AML-193 (cell line): ENCODE measurements at regions not wholly inside any gene's neighbourhood (a gene's known extent, or its start where the extent isn't known, plus 50 kb on each side); places are given as distances from the start of the nearest gene placed in this dataset.
A peak's percentile ranks its signal among the peaks of the same experiment; 100 is the strongest.

ENCODE experiments used
- DNase-seq, 2 experiments: peaks; one replicate each; lab custom pipeline; 2025; lab: John Stamatoyannopoulos, UW

GRCh38 chr6:92826633-92827032 is 592.7 kb downstream of the EPHA7 start:
- no peak for DNase-seq

GRCh38 chr6:92822222-92822621 is 597.1 kb downstream of the EPHA7 start:
- DNase-seq = no peak

GRCh38 chr6:92820601-92821000 is 598.8 kb downstream of the EPHA7 start:
- DNase-seq = no peak

- DNase-seq = peak; percentile 43 to 46
Observed at GRCh38 chr6:92810913-92811312, 608.4 kb downstream of the EPHA7 start.

- no peak for DNase-seq
Observed at GRCh38 chr6:92806254-92806653, 613.1 kb downstream of the EPHA7 start.

- DNase-seq = no peak
Observed at GRCh38 chr6:92791403-92791802, 628.0 kb downstream of the EPHA7 start.

- no peak for DNase-seq
Observed at GRCh38 chr6:92790381-92790780, 629.0 kb downstream of the EPHA7 start.

GRCh38 chr6:92784235-92784634 is 635.1 kb downstream of the EPHA7 start:
- no peak for DNase-seq

- no peak for DNase-seq
Observed at GRCh38 chr6:92779746-92780145, 639.6 kb downstream of the EPHA7 start.

- DNase-seq = peak; percentile 46 to 67
Observed at GRCh38 chr6:92777146-92777740, 642.1 kb downstream of the EPHA7 start.

GRCh38 chr6:92770540-92770939 is 648.8 kb downstream of the EPHA7 start:
- DNase-seq = no peak

- DNase-seq = no peak
Observed at GRCh38 chr6:92767101-92767500, 652.3 kb downstream of the EPHA7 start.

GRCh38 chr6:92763680-92764079 is 655.7 kb downstream of the EPHA7 start:
- no peak for DNase-seq

- DNase-seq = no peak
Observed at GRCh38 chr6:92763274-92763584, 656.1 kb downstream of the EPHA7 start.

GRCh38 chr6:92762443-92763273 is 656.7 kb downstream of the EPHA7 start:
- no peak for DNase-seq

GRCh38 chr6:92759178-92759577 is 660.2 kb downstream of the EPHA7 start:
- no peak for DNase-seq

GRCh38 chr6:92757925-92758324 is 661.4 kb downstream of the EPHA7 start:
- no peak for DNase-seq

- DNase-seq = no peak
Observed at GRCh38 chr6:92756912-92757311, 662.4 kb downstream of the EPHA7 start.

GRCh38 chr6:92753956-92754355 is 665.4 kb downstream of the EPHA7 start:
- DNase-seq = no peak

GRCh38 chr6:92752114-92752513 is 667.2 kb downstream of the EPHA7 start:
- no peak for DNase-seq

GRCh38 chr6:92748131-92748530 is 671.2 kb downstream of the EPHA7 start:
- no peak for DNase-seq

- DNase-seq = no peak
Observed at GRCh38 chr6:92737983-92738382, 681.4 kb downstream of the EPHA7 start.

GRCh38 chr6:92723390-92723931 is 695.9 kb downstream of the EPHA7 start:
- DNase-seq = no peak

- no peak for DNase-seq
Observed at GRCh38 chr6:92719773-92720172, 699.6 kb downstream of the EPHA7 start.
